Mesendoderm (in vitro differentiated cells): ENCODE measurements at regions not wholly inside any gene's neighbourhood (a gene's known extent, or its start where the extent isn't known, plus 50 kb on each side); places are given as distances from the start of the nearest gene placed in this dataset.
A peak's percentile ranks its signal among the peaks of the same experiment; 100 is the strongest.

Experiments used
- DNase-seq: peaks from one replicate; pipeline ENCODE4 v3.0.0; 2013
- H2AK5ac ChIP-seq: 2 replicates; pipeline ENCODE4 v1.6.1; 2013; ENCODE audit warnings: low read length, inconsistent platforms
- H2BK120ac ChIP-seq: 2 replicates; pipeline ENCODE4 v1.6.1; 2013; ENCODE audit warnings: low read depth, mild to moderate bottlenecking, low read length, moderate library complexity, mixed read lengths
- H2BK15ac ChIP-seq: replicated peaks from 2 replicates; pipeline ENCODE4 v1.6.1; 2013; ENCODE audit warnings: low read depth, mild to moderate bottlenecking, moderate library complexity
- H2BK5ac ChIP-seq: 2 replicates; pipeline ENCODE4 v1.6.1; 2013; ENCODE audit warnings: low read length, inconsistent platforms
- H3K18ac ChIP-seq: 2 replicates; pipeline ENCODE4 v1.6.1; 2013; ENCODE audit warnings: mild to moderate bottlenecking, low read length, mixed read lengths
- H3K23ac ChIP-seq: one replicate; pipeline ENCODE4 v1.6.1; 2013; ENCODE audit warnings: low read length
- H3K27ac ChIP-seq: 2 replicates; pipeline ENCODE4 v1.5.1; 2013; ENCODE audit warnings: low read depth, mild to moderate bottlenecking, inconsistent platforms, low read length, moderate library complexity
- H3K27me3 ChIP-seq: 2 replicates; pipeline ENCODE4 v1.6.1; 2013; ENCODE audit warnings: low read length, control low read depth, mild to moderate bottlenecking, inconsistent platforms; ENCODE audit not compliant: insufficient read depth, poor library complexity
- H3K36me3 ChIP-seq: 2 replicates; pipeline ENCODE4 v1.6.1; 2013; ENCODE audit warnings: low read length, inconsistent platforms; ENCODE audit not compliant: control insufficient read depth, insufficient read depth
- H3K4ac ChIP-seq: one replicate; pipeline ENCODE4 v1.6.1; 2013; ENCODE audit warnings: low read depth, mild to moderate bottlenecking, low read length, moderate library complexity
- H3K4me1 ChIP-seq: 2 replicates; pipeline ENCODE4 v1.6.1; 2013; ENCODE audit warnings: low read depth, low read length, inconsistent platforms; ENCODE audit not compliant: control insufficient read depth
- H3K4me2 ChIP-seq: 2 replicates; pipeline ENCODE4 v1.6.1; 2013; ENCODE audit warnings: low read length
- H3K4me3 ChIP-seq: 2 replicates; pipeline ENCODE4 v1.5.1; 2013; ENCODE audit warnings: mild to moderate bottlenecking, low read length
- H3K56ac ChIP-seq: one replicate; pipeline ENCODE4 v1.6.1; 2013; ENCODE audit warnings: low read length
- H3K79me1 ChIP-seq: 2 replicates; pipeline ENCODE4 v1.6.1; 2013; ENCODE audit warnings: low read length, inconsistent platforms
- H3K79me2 ChIP-seq: 2 replicates; pipeline ENCODE4 v1.6.1; 2013; ENCODE audit warnings: mild to moderate bottlenecking, low read length; ENCODE audit not compliant: control insufficient read depth, insufficient read depth
- H3K9ac ChIP-seq: 2 replicates; pipeline ENCODE4 v1.6.1; 2013; ENCODE audit warnings: low read length, inconsistent platforms
- H4K5ac ChIP-seq: one replicate; pipeline ENCODE4 v1.6.1; 2013; ENCODE audit warnings: low read length
- H4K8ac ChIP-seq: one replicate; pipeline ENCODE4 v1.6.1; 2013; ENCODE audit warnings: low read depth, mild to moderate bottlenecking, control low read depth, low read length, moderate library complexity
- WGBS: extraction: QIAGEN DNeasy Blood & Tissue Kit; methylation state at CpG from one replicate; pipeline ENCODE4 v1.1.7; 2013; ENCODE audit warnings: low lambda C conversion rate, missing lambda C conversion rate; ENCODE audit not compliant: insufficient coverage; ENCODE audit errors: extremely low coverage; 5-methylcytosine and 5-hydroxymethylcytosine counted together

DNA sequence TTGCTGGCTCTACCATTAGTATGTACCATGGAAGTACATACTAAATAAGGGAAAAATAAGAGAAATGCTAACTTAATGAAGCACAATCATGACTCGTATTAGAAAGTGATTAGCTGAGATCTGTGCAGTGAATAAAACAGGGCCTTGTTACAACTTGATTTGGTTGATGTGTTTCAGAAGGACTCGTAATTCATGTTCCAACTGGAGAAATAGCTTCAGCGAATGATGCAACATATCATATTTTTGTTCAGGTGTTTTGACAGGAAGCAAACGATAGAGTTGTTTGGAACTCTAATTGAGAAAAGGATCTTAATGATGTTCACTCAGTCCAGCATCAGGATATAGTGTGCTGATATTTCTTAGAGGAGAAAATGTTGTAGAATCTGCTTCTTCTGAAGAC, 474.6 kb upstream of the WWC1 start:
- no peaks in the 10 kb centered on the region for H3K27me3 ChIP-seq
- no peak overlapping the region for H3K23ac ChIP-seq
- H3K4me2 ChIP-seq: no peak overlapping the region
- no peak overlapping the region for H2BK5ac ChIP-seq
- no peak for DNase-seq
- H3K79me1 ChIP-seq: no peaks in the 10 kb centered on the region
- H3K36me3 ChIP-seq: no peaks in the 10 kb centered on the region
- H3K56ac ChIP-seq: no peak overlapping the region
- H3K4ac ChIP-seq: no peak overlapping the region
- no peak overlapping the region for H2BK15ac ChIP-seq
- H3K9ac ChIP-seq: no peak overlapping the region
- H4K5ac ChIP-seq: no peak overlapping the region
- no peak overlapping the region for H3K18ac ChIP-seq
- H3K79me2 ChIP-seq: no peaks in the 10 kb centered on the region
- H3K27ac ChIP-seq: no peak overlapping the region
- H2BK120ac ChIP-seq: no peak overlapping the region
- peaks cover 11% of the 10 kb centered on the region for H3K4me1 ChIP-seq
- no peak overlapping the region for H2AK5ac ChIP-seq
- no peak overlapping the region for H4K8ac ChIP-seq
- H3K4me3 ChIP-seq: no peak overlapping the region
- WGBS: no CpG with 5 or more reads among the region's 4 CpGs

DNA sequence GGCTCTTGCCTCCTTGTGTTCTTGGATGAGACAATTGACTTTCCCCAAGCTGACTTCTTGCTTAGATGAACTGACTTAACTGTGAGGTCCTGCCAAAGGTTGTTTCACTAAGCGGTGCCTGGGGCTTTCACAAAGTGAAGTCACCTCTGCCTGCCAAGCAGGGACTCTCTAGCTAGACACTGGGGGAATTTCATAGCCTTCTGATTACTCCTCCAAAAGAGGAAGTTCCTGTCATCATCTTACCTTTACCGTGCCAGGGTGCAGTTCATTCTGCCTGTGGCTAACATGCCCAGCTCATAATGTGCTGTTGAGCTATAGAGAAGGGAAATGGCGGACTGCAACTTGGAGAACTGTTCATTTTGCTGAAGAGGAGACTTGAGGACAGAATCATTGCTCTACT, 472.0 kb upstream of the WWC1 start:
- H3K4me2 ChIP-seq: no peak overlapping the region
- H3K18ac ChIP-seq: no peak overlapping the region
- DNase-seq: no peak
- H3K27ac ChIP-seq: no peak overlapping the region
- H2BK15ac ChIP-seq: no peak overlapping the region
- H3K9ac ChIP-seq: no peak overlapping the region
- H3K4me1 ChIP-seq: peaks cover 4% of the 10 kb centered on the region
- no peak overlapping the region for H3K4me3 ChIP-seq
- no peak overlapping the region for H2BK120ac ChIP-seq
- H3K4ac ChIP-seq: no peak overlapping the region
- H2BK5ac ChIP-seq: peak overlapping the region; percentile 29
- no peaks in the 10 kb centered on the region for H3K79me2 ChIP-seq
- H2AK5ac ChIP-seq: no peak overlapping the region
- H4K5ac ChIP-seq: no peak overlapping the region
- no peak overlapping the region for H3K56ac ChIP-seq
- no peaks in the 10 kb centered on the region for H3K79me1 ChIP-seq
- H4K8ac ChIP-seq: no peak overlapping the region
- WGBS: no CpG with 5 or more reads among the region's 3 CpGs
- no peaks in the 10 kb centered on the region for H3K27me3 ChIP-seq
- no peaks in the 10 kb centered on the region for H3K36me3 ChIP-seq
- H3K23ac ChIP-seq: no peak overlapping the region

DNA sequence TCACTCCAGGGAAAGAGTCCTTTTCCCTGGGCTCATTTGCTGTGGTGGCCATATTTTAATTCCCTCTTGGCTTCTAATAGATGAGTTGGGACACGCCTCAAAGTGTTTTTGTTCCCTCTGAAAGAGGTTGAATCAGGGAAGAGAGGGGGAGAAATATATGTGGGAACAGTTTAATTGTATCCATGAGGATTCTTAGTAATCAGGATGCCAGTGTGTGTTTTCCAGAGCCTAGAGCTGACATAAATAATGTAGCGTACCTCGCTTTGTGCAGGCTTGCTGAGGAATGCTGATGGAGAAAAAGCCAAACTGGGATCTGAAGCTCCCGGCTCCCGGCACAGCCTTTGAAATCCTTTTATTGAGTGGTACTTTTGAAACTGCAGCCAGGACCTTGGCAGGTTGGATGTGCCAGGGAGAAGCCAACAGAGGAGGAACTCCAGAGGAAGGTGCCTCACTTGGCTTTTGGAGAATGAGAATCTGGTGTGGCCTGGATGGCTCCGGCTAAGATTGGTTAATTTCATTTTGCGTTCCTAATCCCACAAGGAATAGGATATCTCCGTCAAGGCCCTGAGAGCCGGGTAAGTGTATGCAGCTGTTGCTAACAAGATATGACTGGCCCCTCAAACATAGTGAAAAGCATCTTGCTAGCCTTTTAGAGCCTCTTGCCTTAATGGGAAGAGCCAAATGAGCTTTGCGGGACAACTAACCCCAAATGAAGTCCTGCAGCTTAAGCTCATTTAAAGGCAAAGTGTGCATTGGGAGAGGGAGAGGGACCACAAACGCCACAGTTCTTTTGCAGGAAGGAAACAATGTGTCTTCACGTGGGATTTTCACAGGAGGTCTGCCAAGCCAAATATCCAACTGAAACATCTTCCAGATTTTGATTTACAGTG, 471.1 kb upstream of the WWC1 start:
- H3K4me2 ChIP-seq: no peak overlapping the region
- no peak overlapping the region for H2BK15ac ChIP-seq
- H3K4me1 ChIP-seq: no peaks in the 10 kb centered on the region
- no peak overlapping the region for H3K27ac ChIP-seq
- H3K79me2 ChIP-seq: no peaks in the 10 kb centered on the region
- no peak overlapping the region for H2AK5ac ChIP-seq
- peak; percentile 65 for DNase-seq
- H4K8ac ChIP-seq: no peak overlapping the region
- H3K18ac ChIP-seq: no peak overlapping the region
- no peaks in the 10 kb centered on the region for H3K36me3 ChIP-seq
- no peak overlapping the region for H3K4me3 ChIP-seq
- H3K23ac ChIP-seq: no peak overlapping the region
- no peak overlapping the region for H3K4ac ChIP-seq
- no peak overlapping the region for H2BK120ac ChIP-seq
- H3K79me1 ChIP-seq: no peaks in the 10 kb centered on the region
- H2BK5ac ChIP-seq: no peak overlapping the region
- H3K9ac ChIP-seq: no peak overlapping the region
- no CpG with 5 or more reads among the region's 12 CpGs for WGBS
- no peak overlapping the region for H3K56ac ChIP-seq
- no peak overlapping the region for H4K5ac ChIP-seq
- no peaks in the 10 kb centered on the region for H3K27me3 ChIP-seq

GRCh38 chr5:167821151-167821550, 470.3 kb upstream of the WWC1 start:
- Histone ChIP-seq H2BK15ac (no peak overlapping the region), H4K8ac (no peak overlapping the region), H3K4me3 (no peak overlapping the region), H4K5ac (no peak overlapping the region), H3K9ac (no peak overlapping the region), H3K79me2 (no peaks in the 10 kb centered on the region), H2BK120ac (no peak overlapping the region), H3K36me3 (no peaks in the 10 kb centered on the region), H3K4me1 (no peaks in the 10 kb centered on the region), H3K23ac (no peak overlapping the region), H3K4ac (no peak overlapping the region), H3K18ac (no peak overlapping the region), H3K27me3 (no peaks in the 10 kb centered on the region), H3K79me1 (no peaks in the 10 kb centered on the region), H3K27ac (no peak overlapping the region), H2BK5ac (no peak overlapping the region), H3K4me2 (no peak overlapping the region), H2AK5ac (no peak overlapping the region), H3K56ac (no peak overlapping the region)
- WGBS: no CpG with 5 or more reads among the region's 2 CpGs
- DNase-seq: no peak

DNA sequence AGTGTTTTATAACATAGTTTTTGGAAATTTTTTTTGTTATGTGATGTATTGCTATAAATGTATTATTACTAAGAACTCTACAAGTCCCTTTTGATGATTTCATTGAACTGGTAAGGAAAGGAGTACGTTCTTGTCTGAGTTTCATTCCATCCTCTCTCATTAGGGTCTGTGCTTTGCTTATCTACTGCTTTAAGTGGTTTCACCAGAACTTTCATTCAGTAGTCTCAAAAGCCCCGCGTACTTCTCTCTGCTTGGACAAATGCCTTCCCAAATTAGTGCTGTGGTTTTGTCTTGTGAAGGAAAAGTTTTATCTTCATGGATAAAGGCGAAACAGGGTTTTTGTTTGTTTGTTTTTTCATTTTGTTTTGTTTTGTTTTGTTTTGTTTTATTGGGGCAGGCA, 469.8 kb upstream of the WWC1 start:
- Histone ChIP-seq H3K27me3 (no peaks in the 10 kb centered on the region), H3K4me2 (no peak overlapping the region), H4K8ac (no peak overlapping the region), H3K4me1 (no peaks in the 10 kb centered on the region), H2BK120ac (no peak overlapping the region), H4K5ac (no peak overlapping the region), H2BK15ac (no peak overlapping the region), H3K9ac (no peak overlapping the region), H2AK5ac (no peak overlapping the region), H3K79me1 (no peaks in the 10 kb centered on the region), H2BK5ac (no peak overlapping the region), H3K79me2 (no peaks in the 10 kb centered on the region), H3K23ac (no peak overlapping the region), H3K4me3 (no peak overlapping the region), H3K4ac (no peak overlapping the region), H3K56ac (no peak overlapping the region), H3K36me3 (no peaks in the 10 kb centered on the region), H3K18ac (no peak overlapping the region), H3K27ac (no peak overlapping the region)
- WGBS: no CpG with 5 or more reads among the region's 4 CpGs
- DNase-seq: no peak

DNA sequence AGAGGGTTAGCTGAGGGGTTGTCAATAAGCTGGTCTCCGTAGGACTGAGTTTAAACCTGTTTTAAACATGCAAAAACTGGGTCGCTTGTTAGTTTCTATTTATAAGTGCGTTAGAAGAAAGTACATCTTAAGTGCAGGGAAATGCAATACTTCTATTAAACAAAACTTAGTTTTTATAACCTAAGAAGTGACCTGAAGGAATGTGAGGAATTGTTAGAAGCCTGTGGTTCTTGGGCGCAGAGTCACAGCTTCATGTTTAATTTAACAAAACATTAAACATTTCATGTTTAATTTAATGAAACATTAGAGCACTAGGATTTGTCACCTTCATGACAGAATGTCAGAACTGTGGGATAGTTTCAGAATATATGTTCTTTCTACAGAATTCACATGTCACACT, 469.2 kb upstream of the WWC1 start:
- H3K9ac ChIP-seq: no peak overlapping the region
- H3K23ac ChIP-seq: no peak overlapping the region
- no peak overlapping the region for H3K56ac ChIP-seq
- DNase-seq: no peak
- WGBS: no CpG with 5 or more reads among the region's 4 CpGs
- no peak overlapping the region for H3K4ac ChIP-seq
- H3K4me2 ChIP-seq: no peak overlapping the region
- no peak overlapping the region for H3K4me3 ChIP-seq
- no peaks in the 10 kb centered on the region for H3K79me2 ChIP-seq
- no peak overlapping the region for H3K18ac ChIP-seq
- H2AK5ac ChIP-seq: no peak overlapping the region
- no peaks in the 10 kb centered on the region for H3K4me1 ChIP-seq
- no peak overlapping the region for H2BK15ac ChIP-seq
- H2BK120ac ChIP-seq: no peak overlapping the region
- no peaks in the 10 kb centered on the region for H3K79me1 ChIP-seq
- H3K36me3 ChIP-seq: no peaks in the 10 kb centered on the region
- H4K5ac ChIP-seq: no peak overlapping the region
- H4K8ac ChIP-seq: no peak overlapping the region
- H3K27ac ChIP-seq: no peak overlapping the region
- no peaks in the 10 kb centered on the region for H3K27me3 ChIP-seq
- no peak overlapping the region for H2BK5ac ChIP-seq
